OCI-M1 (cell line): ENCODE measurements at regions not wholly inside any gene's neighbourhood (a gene's known extent, or its start where the extent isn't known, plus 50 kb on each side); places are given as distances from the start of the nearest gene placed in this dataset.
"Not testable (repeated sequence)": the region's sequence is repeated elsewhere in the genome, so short reads cannot be mapped to it uniquely, and the experiment has no call there.

Source experiments
- DNase-seq: peaks from one replicate; lab custom pipeline; 2025; lab: John Stamatoyannopoulos, UW

GRCh38 chr13:73671732-73672131 is 462.5 kb downstream of the KLF12 start:
- no peak for DNase-seq

GRCh38 chr13:73671011-73671410 is 463.2 kb downstream of the KLF12 start:
- no peak for DNase-seq

- no peak for DNase-seq
Observed at GRCh38 chr13:73667756-73668155, 466.4 kb downstream of the KLF12 start.

- DNase-seq: no peak
Observed at GRCh38 chr13:73665261-73665660, 468.9 kb downstream of the KLF12 start.

GRCh38 chr13:73664851-73665250 is 469.4 kb downstream of the KLF12 start:
- DNase-seq: no peak

GRCh38 chr13:73662833-73663232 is 471.4 kb downstream of the KLF12 start:
- no peak for DNase-seq

GRCh38 chr13:73661687-73662425 is 472.3 kb downstream of the KLF12 start:
- DNase-seq: no peak

- DNase-seq: no peak
Observed at GRCh38 chr13:73661066-73661465, 473.1 kb downstream of the KLF12 start.

- DNase-seq: no peak
Observed at GRCh38 chr13:73658639-73659038, 475.6 kb downstream of the KLF12 start.

- no peak for DNase-seq
Observed at GRCh38 chr13:73657821-73658540, 476.2 kb downstream of the KLF12 start.

GRCh38 chr13:73656863-73657262 is 477.3 kb downstream of the KLF12 start:
- DNase-seq: no peak

- DNase-seq: no peak
Observed at GRCh38 chr13:73653688-73654087, 480.5 kb downstream of the KLF12 start.

- DNase-seq: no peak
Observed at GRCh38 chr13:73647417-73647816, 486.8 kb downstream of the KLF12 start.

GRCh38 chr13:73640476-73641179 is 493.6 kb downstream of the KLF12 start:
- DNase-seq: not testable (repeated sequence)

- DNase-seq: no peak
Observed at GRCh38 chr13:73635166-73635787, 498.9 kb downstream of the KLF12 start.

- DNase-seq: no peak
Observed at GRCh38 chr13:73633817-73634460, 500.3 kb downstream of the KLF12 start.

GRCh38 chr13:73631411-73631810 is 502.8 kb downstream of the KLF12 start:
- no peak for DNase-seq

- DNase-seq: no peak
Observed at GRCh38 chr13:73625562-73626339, 508.5 kb downstream of the KLF12 start.

- no peak for DNase-seq
Observed at GRCh38 chr13:73623281-73623680, 510.9 kb downstream of the KLF12 start.

GRCh38 chr13:73622381-73622780 is 511.8 kb downstream of the KLF12 start:
- DNase-seq: peak; percentile 73

GRCh38 chr13:73618275-73618865 is 515.8 kb downstream of the KLF12 start:
- DNase-seq: no peak
